PC-3 (cell line): ENCODE measurements at regions not wholly inside any gene's neighbourhood (a gene's known extent, or its start where the extent isn't known, plus 50 kb on each side); places are given as distances from the start of the nearest gene placed in this dataset.

Experiments used
- ATAC-seq: fragments of 200-7000 bp; cut with Tn5 transposase; 2 replicates; pipeline ENCODE4 v1.9.1; 2020; ENCODE audit warnings: mild to moderate bottlenecking, moderate library complexity
- BruUV-seq: library from RNA; stranded (reverse); fragments of 400-500 nt; replicated peaks from 2 replicates; lab custom pipeline; 2021; lab: Mats Ljungman, UMichigan
- CTCF ChIA-PET: fragments of 300-600 bp; sonication (Branson Sonifier 250); formaldehyde crosslinking; loops from one replicate; lab custom pipeline; 2022; ENCODE audit warnings: antibody characterized with exemption; lab: Charles Lee
- POLR2A ChIA-PET: fragments of 300-600 bp; sonication (Branson Sonifier 250); formaldehyde crosslinking; loops from one replicate; lab custom pipeline; 2022; ENCODE audit warnings: antibody characterized with exemption; ENCODE audit not compliant: unreplicated experiment; lab: Charles Lee
- DNase-seq: peaks from one replicate; pipeline ENCODE4 v3.0.0-alpha.2; 2015
- H2AFZ ChIP-seq: fragments of 300-600 bp; sonication (generic); 2 replicates; pipeline ENCODE4 v1.6.0; 2016; ENCODE audit warnings: antibody characterized with exemption, low read length
- H3F3A ChIP-seq: fragments of 300-600 bp; sonication (generic); one replicate; pipeline ENCODE4 v1.6.0; 2017; ENCODE audit warnings: antibody characterized with exemption, low read length, control low read depth, mild to moderate bottlenecking; ENCODE audit not compliant: unreplicated experiment
- H3K27ac ChIP-seq: fragments of 300-600 bp; sonication (generic); 2 replicates; pipeline ENCODE4 v1.5.1; 2016; ENCODE audit warnings: mild to moderate bottlenecking, low read length
- H3K27me3 ChIP-seq: fragments of 300-600 bp; sonication (generic); 2 replicates; pipeline ENCODE4 v1.6.1; 2016; ENCODE audit warnings: low read length, mixed read lengths
- H3K36me3 ChIP-seq: fragments of 300-600 bp; sonication (generic); 2 replicates; pipeline ENCODE4 v1.6.1; 2016; ENCODE audit warnings: low read depth, mixed run types, low read length, mixed read lengths
- H3K4me1 ChIP-seq: fragments of 300-600 bp; sonication (generic); 2 replicates; pipeline ENCODE4 v1.5.1; 2016; ENCODE audit warnings: low read length; ENCODE audit not compliant: insufficient read depth
- H3K4me2 ChIP-seq: fragments of 300-600 bp; sonication (generic); 2 replicates; pipeline ENCODE4 v1.6.0; 2016; ENCODE audit warnings: low read length
- H3K4me3 ChIP-seq: fragments of 300-600 bp; sonication (generic); 2 replicates; pipeline ENCODE4 v1.5.1; 2016; ENCODE audit warnings: mild to moderate bottlenecking, low read length, mixed read lengths
- H3K79me2 ChIP-seq: fragments of 300-600 bp; sonication (generic); 2 replicates; pipeline ENCODE4 v1.6.1; 2017; ENCODE audit warnings: low read length, mixed read lengths
- H3K9ac ChIP-seq: fragments of 300-600 bp; sonication (generic); 2 replicates; pipeline ENCODE4 v1.6.0; 2016; ENCODE audit warnings: mild to moderate bottlenecking, low read length
- H3K9me2 ChIP-seq: fragments of 300-600 bp; sonication (generic); replicated peaks from 2 replicates; pipeline ENCODE4 v1.6.1; 2016; ENCODE audit warnings: mixed run types, low read length, mixed read lengths
- H3K9me3 ChIP-seq: fragments of 300-600 bp; sonication (generic); 2 replicates; pipeline ENCODE4 v1.6.1; 2016; ENCODE audit warnings: low read length, mixed read lengths
- H4K20me1 ChIP-seq: fragments of 300-600 bp; sonication (generic); 2 replicates; pipeline ENCODE4 v1.6.1; 2016; ENCODE audit warnings: low read length, mixed read lengths
- CTCF ChIP-seq: fragments of 300-600 bp; sonication (generic); conservative IDR thresholded peaks from 2 replicates; pipeline ENCODE4 v1.5.1; 2017; ENCODE audit warnings: antibody characterized with exemption, low read depth, mild to moderate bottlenecking, low read length
- EZH2 ChIP-seq: fragments of 300-600 bp; sonication (generic); IDR thresholded peaks from one replicate; pipeline ENCODE4 v1.6.1; 2017; ENCODE audit warnings: antibody characterized with exemption, mild to moderate bottlenecking, low read length; ENCODE audit not compliant: unreplicated experiment
- EZH2phosphoT487 ChIP-seq: fragments of 300-600 bp; sonication (generic); IDR thresholded peaks from 2 replicates; pipeline ENCODE4 v1.6.1; 2018; ENCODE audit warnings: mild to moderate bottlenecking, antibody characterized with exemption, low read length, borderline replicate concordance
- intact Hi-C: fragments of 100-400 bp; cut with micrococcal nuclease; formaldehyde crosslinking; loops from 2 replicates; pipeline ENCODE4 v1.9.0; 2023

GRCh38 chr1:10898921-10899320, 102.5 kb upstream of the CASZ1 start:
- Histone ChIP-seq H4K20me1 (no peaks in the 10 kb centered on the region), H3F3A (no peaks in the 10 kb centered on the region), H3K79me2 (no peaks in the 10 kb centered on the region), H3K9me2 (no peaks in the 10 kb centered on the region), H3K9me3 (no peaks in the 10 kb centered on the region), H3K4me2 (peak overlapping the region; percentile 65; the same call in 1 of the 2 replicates), H3K27me3 (no peaks in the 10 kb centered on the region), H2AFZ (no peak overlapping the region), H3K9ac (peak overlapping the region; percentile 33), H3K36me3 (no peaks in the 10 kb centered on the region), H3K27ac (peak overlapping the region; percentile 90), H3K4me1 (peaks cover 44% of the 10 kb centered on the region), H3K4me3 (no peak overlapping the region)
- DNase-seq = no peak
- ChIA-PET CTCF (no interaction called here), POLR2A (no interaction called here)
- intact Hi-C loops = no loop called here
- ATAC-seq = no peak
- BruUV-seq = no TSS peak
- no peak for TF ChIP-seq CTCF
- no peak for TF ChIP-seq EZH2phosphoT487
- TF ChIP-seq EZH2 = no peak

- peak overlapping the region; percentile 33 for H3K9ac ChIP-seq
- POLR2A ChIA-PET = no interaction called here
Measured at GRCh38 chr1:10899490-10900250, 103.2 kb upstream of the CASZ1 start.

More at GRCh38 chr1:10899490-10900250, 103.2 kb upstream of the CASZ1 start:
- no peak overlapping the region for H2AFZ ChIP-seq
- TF ChIP-seq CTCF = no peak
- no peak for TF ChIP-seq EZH2
- no peak for TF ChIP-seq EZH2phosphoT487
- CTCF ChIA-PET = no interaction called here
- DNase-seq (peak; percentile 77), ATAC-seq (peak; percentile 9; the same call in 1 of the 2 replicates)
- H3K4me3 ChIP-seq = peak overlapping the region; percentile 20; the same call in 1 of the 2 replicates
- H3K36me3 ChIP-seq = no peaks in the 10 kb centered on the region
- H4K20me1 ChIP-seq = no peaks in the 10 kb centered on the region
- H3K79me2 ChIP-seq = no peaks in the 10 kb centered on the region
- H3K27me3 ChIP-seq = no peaks in the 10 kb centered on the region
- H3K9me2 ChIP-seq = no peaks in the 10 kb centered on the region
- no peaks in the 10 kb centered on the region for H3K9me3 ChIP-seq
- intact Hi-C loops = no loop called here
- H3F3A ChIP-seq = no peaks in the 10 kb centered on the region
- peaks cover 44% of the 10 kb centered on the region for H3K4me1 ChIP-seq
- H3K27ac ChIP-seq = peak overlapping the region; percentile 90
- BruUV-seq = no TSS peak
- H3K4me2 ChIP-seq = peak overlapping the region; percentile 78
